NCI-H1105 (cell line): ENCODE measurements at regions not wholly inside any gene's neighbourhood (a gene's known extent, or its start where the extent isn't known, plus 50 kb on each side); places are given as distances from the start of the nearest gene placed in this dataset.
"Not testable (repeated sequence)": the region's sequence is repeated elsewhere in the genome, so short reads cannot be mapped to it uniquely, and the experiment has no call there.

Source experiments
- DNase-seq: peaks from one replicate; lab custom pipeline; 2025; lab: John Stamatoyannopoulos, UW

- DNase-seq: no peak
Observed at GRCh38 chr6:71199736-71200135, 88.9 kb upstream of the OGFRL1 start.

DNA sequence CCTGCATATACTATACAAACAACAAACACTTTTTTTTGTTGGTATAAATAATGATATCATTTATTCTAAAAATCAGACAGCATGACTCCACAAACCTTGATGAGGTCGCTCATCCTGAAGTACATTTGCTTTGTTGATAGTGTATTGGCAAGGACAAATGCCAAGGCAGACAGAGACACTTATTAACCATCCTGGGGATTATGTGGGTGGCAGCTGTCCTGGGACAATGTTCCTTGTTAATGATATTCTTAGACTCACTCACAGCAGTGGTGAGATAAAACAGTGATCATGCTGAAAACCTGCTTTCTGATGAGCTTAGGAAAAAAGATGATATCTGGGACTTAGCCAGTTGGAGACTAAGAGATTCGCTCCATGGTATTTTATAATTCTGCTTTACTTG, 85.4 kb upstream of the OGFRL1 start:
- no peak for DNase-seq

DNA sequence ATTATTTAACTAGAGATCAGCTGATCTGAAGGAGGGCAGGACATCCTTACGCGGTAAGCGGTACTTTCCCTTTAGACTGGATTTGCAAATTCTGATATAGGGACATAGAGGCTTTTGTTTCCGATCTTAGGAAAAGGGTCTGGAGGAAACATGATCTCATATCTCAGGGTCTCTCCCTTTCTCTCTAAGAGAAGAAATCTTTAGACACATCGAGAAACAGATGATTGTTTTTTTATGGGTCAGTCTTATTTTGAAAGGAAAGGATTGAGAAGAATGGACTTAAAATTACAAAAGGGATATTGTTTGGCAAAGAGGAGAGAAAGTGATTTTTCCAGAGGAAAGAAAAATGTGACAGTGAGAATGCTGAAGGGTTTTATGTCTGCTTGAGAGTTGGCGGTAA, 83.9 kb upstream of the OGFRL1 start:
- no peak for DNase-seq

GRCh38 chr6:71205336-71205956, 83.2 kb upstream of the OGFRL1 start:
- DNase-seq: no peak

DNA sequence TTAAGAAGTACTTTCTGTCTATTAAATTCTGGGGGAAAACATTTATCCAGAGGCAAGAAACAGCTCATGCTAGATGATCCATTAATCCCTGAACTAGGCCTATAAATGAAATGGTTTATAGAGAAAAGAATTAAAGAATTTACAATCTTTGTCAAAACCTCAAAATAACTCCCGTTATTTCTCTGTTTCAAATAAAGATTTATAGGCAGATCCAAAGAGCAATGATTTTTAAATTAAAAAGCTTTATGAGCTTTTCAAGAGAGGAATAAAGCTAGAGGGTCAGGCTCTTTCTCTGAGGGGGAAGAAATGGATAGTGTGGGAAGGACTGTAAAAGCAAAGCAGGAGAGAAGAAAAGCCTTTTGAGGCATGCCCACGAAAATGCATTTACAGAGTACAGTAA, 82.5 kb upstream of the OGFRL1 start:
- DNase-seq: no peak

GRCh38 chr6:71209206-71209605, 79.4 kb upstream of the OGFRL1 start:
- DNase-seq: no peak

GRCh38 chr6:71209626-71210025, 79.0 kb upstream of the OGFRL1 start:
- no peak for DNase-seq

- no peak for DNase-seq
Observed at GRCh38 chr6:71211799-71212198, 76.8 kb upstream of the OGFRL1 start.

DNA sequence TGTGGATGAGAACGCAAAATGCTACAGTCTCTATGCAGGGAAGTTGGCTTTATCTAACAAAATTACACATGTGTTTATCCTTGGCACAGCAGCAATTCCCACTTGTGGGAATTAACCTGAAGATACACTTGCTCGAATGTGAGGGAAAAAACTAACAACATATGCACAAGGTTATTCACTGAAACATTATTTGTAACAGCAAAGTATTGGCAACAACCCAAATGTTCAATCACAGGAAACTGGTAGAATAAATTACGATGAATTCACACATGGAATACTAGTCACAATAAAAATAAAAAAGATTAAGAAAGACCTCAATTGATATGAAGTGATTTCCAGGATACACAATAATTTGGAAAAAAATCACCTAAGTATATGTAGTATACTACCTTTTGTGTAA, 68.1 kb upstream of the OGFRL1 start:
- no peak for DNase-seq

DNA sequence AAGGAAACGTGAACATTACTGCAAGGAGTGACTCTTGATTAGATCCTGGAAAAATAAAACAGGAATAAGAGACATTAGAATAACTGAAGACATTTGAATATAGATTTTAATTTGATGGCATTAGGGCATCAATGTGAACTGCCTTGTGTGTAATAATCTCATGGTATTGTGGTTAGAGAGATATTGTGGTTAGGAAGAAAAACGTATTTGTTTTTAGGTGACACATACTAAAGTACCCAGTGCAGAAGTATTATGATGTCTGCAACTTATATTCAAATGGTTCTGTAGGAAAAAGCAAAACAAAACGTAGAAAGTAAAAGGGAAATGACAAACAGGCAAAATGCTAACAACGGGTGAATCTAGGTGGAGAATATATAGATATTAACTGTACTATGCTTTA, 65.9 kb upstream of the OGFRL1 start:
- no peak for DNase-seq

GRCh38 chr6:71224011-71224410, 64.6 kb upstream of the OGFRL1 start:
- DNase-seq: no peak

- DNase-seq: no peak
Observed at GRCh38 chr6:71226151-71226550, 62.5 kb upstream of the OGFRL1 start.

DNA sequence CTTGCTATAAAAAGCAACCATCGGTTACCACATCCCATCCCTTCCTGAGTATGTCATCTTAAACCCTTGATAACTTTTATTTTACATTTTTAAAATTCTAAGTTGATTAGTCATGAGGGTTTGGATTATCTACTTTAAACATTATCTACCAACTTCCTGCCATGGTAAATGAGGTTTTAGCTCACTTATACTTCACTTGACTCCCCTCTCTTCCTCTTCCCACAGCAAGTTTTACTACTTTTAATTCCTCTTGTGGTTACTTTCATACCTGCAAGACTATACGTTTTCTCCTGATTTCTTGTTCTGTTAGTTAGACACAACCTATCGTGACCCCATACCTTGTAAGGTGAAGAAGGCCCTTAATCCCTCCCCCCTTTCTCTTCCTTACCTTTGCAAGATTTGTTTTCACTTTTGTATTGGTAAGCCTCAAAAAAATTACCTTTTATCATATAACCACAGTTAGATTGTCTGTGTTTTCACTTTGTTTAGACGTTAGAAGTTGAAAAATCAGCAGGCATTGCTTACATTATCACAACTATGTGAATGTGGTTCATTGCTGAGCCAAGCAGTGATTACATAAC, 60.1 kb upstream of the OGFRL1 start:
- no peak for DNase-seq

DNA sequence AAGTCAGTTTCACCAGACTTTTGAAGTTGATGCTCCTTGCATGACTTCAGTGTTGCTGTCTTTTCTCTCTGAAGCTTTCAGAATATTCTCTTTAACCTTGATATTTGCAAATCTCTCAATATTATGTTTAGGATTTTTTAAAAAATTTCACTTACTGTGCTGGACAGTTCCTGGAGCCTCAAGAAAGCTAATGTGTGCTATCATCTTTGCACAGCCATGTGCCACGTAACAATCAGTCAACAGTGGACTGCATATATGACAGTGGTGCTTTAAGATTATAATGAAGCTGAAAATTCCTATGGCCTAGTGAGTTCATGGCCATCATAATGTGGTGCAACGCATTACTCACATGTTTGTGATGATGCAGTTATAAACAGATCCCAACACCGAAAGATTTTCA, 59.1 kb upstream of the OGFRL1 start:
- DNase-seq: no peak

DNA sequence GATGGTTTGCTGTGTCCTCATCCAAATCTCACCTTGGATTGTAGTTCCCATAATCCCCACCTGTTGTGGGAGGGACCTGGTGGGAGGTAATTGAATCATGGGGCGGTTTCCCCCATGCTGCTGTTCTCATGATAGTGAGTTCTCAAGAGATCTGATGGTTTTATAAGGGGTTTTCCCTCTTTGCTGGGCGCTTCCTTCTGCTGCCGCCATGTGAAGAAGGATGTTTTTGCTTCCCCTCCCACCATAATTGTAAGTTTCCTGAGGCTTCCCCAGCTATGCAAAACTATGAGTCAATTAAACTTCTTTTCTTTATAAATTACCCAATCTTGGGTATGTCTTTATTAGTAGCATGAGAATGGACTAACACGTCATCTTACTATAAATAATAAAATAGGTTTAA, 55.7 kb upstream of the OGFRL1 start:
- DNase-seq: not testable (repeated sequence)

- DNase-seq: no peak
Observed at GRCh38 chr6:71236926-71237434, 51.6 kb upstream of the OGFRL1 start.

GRCh38 chr6:71238351-71238750, 50.3 kb upstream of the OGFRL1 start:
- DNase-seq: no peak
